Pancreas (tissue), 10 donors: ENCODE measurements at regions not wholly inside any gene's neighbourhood (a gene's known extent, or its start where the extent isn't known, plus 50 kb on each side); places are given as distances from the start of the nearest gene placed in this dataset.
A peak's percentile ranks its signal among the peaks of the same experiment; 100 is the strongest.

Source experiments
- ATAC-seq, 4 donors: fragments of 200-7000 bp; cut with Tn5 transposase; one replicate each; pipeline versions ENCODE4 v1.8.0 to v1.9.1; 2020; ENCODE audit warnings: mild to moderate bottlenecking in 4 of 4, moderate library complexity in 4 of 4
- DNase-seq, 6 donors: peaks; one replicate each; pipeline ENCODE4 v3.0.0-alpha.2; 2020
- FAIRE-seq: peaks from 2 replicates; lab custom pipeline; 2012; peaks lifted over from hg19 to GRCh38; lab: Jason Lieb, UNC
- H3K27ac ChIP-seq, 4 donors: fragments of 200-600 bp; sonication (generic); 1 replicate in 3 of 4; 2 replicates in 1 of 4; pipeline versions ENCODE4 v1.5.0 to v1.8.0; 2020
- H3K27me3 ChIP-seq, 4 donors: fragments of 200-600 bp; one replicate each; pipeline ENCODE4 v1.8.0; 2021
- H3K36me3 ChIP-seq, 3 donors: fragments of 200-600 bp; sonication (generic) in 1 of 3; one replicate each; pipeline versions ENCODE4 v1.5.0 to v1.8.0; 2020 to 2021
- H3K4me1 ChIP-seq, 3 donors: fragments of 200-600 bp; one replicate each; pipeline ENCODE4 v1.8.0; 2021
- H3K4me3 ChIP-seq, 4 donors: fragments of 200-600 bp; sonication (generic) in 2 of 4; one replicate each; pipeline versions ENCODE4 v1.5.0 to v1.8.0; 2020 to 2021
- H3K9me3 ChIP-seq, 4 donors: fragments of 200-600 bp; one replicate each; pipeline ENCODE4 v1.8.0; 2021
- CTCF ChIP-seq, 4 donors: fragments of 200-600 bp; sonication (generic) in 3 of 4; IDR thresholded peaks; one replicate each; pipeline versions ENCODE4 v1.5.0 to v1.8.0; 2021; ENCODE audit warnings: antibody characterized with exemption in 4 of 4
- WGBS, 2 donors: extraction: QIAGEN DNeasy Blood & Tissue Kit; methylation state at CpG; one replicate each; pipeline ENCODE4 v1.1.7; 2013; 5-methylcytosine and 5-hydroxymethylcytosine counted together
- intact Hi-C, 3 donors: fragments of 100-400 bp; cut with DNase I; formaldehyde crosslinking; loops; one replicate each; pipeline versions ENCODE4 v1.11.1 to v1.14.2; 2022
- donor health status: healthy with polysubstance abuse.
- donor health status: DM: no; HTN: no; CAD: no; lungs with moderate emphysema.
- donor health status: DM: no; HTN: no; CAD: no.
- donor health status: control.
- donor health status: control.
- donor health status: Bipolar disorder and iron deficiency.
- donor health status: DM: yes; HTN: yes; CAD: no.
- donor health status: DM: no; HTN: no; CAD: no.
- donor health status: DM: no; HTN: no; CAD: no.
- donor health status: DM: yes; HTN: yes; CAD: no.

GRCh38 chr7:1361016-1361755 is 98.1 kb downstream of the MICALL2 start:
- DNase-seq (peak in 2 of 6 donors; percentile 12 to 30), ATAC-seq (no peak), FAIRE-seq (no peak)
- intact Hi-C loops: no loop called here
- no peak for TF ChIP-seq CTCF (IDR thresholded peaks at IDR 0.05)
- Histone ChIP-seq H3K9me3 (no peaks in the 10 kb centered on the region), H3K4me1 (no peaks in the 10 kb centered on the region), H3K27me3 (no peaks in the 10 kb centered on the region), H3K36me3 (no peaks in the 10 kb centered on the region), H3K27ac (no peak overlapping the region), H3K4me3 (no peak overlapping the region)
- 75 to 78% methylated on average over 14 of the region's 14 CpGs for WGBS, 2 donors

GRCh38 chr7:1361756-1362125 is 97.5 kb downstream of the MICALL2 start:
- intact Hi-C loops: no loop called here
- no peak overlapping the region for H3K27ac ChIP-seq
- no peaks in the 10 kb centered on the region for H3K4me1 ChIP-seq
- peak in 2 of 6 donors; percentile 26 to 39 for DNase-seq
- ATAC-seq: no peak
- WGBS, 2 donors: 38 to 44% methylated on average over 13 of the region's 13 CpGs
- no peak for FAIRE-seq
- H3K4me3 ChIP-seq: no peak overlapping the region
- H3K9me3 ChIP-seq: no peaks in the 10 kb centered on the region
- no peaks in the 10 kb centered on the region for H3K27me3 ChIP-seq
- H3K36me3 ChIP-seq: no peaks in the 10 kb centered on the region
- TF ChIP-seq CTCF (IDR thresholded peaks at IDR 0.05): no peak

- FAIRE-seq (no peak), ATAC-seq (no peak), DNase-seq (peak in 2 of 6 donors; percentile 35 to 43)
- 60 to 61% methylated on average over 12 of the region's 12 CpGs for WGBS, 2 donors
- intact Hi-C loops: no loop called here
- no peak for TF ChIP-seq CTCF (IDR thresholded peaks at IDR 0.05)
- Histone ChIP-seq H3K4me1 (no peaks in the 10 kb centered on the region), H3K27ac (no peak overlapping the region), H3K36me3 (no peaks in the 10 kb centered on the region), H3K4me3 (no peak overlapping the region), H3K9me3 (no peaks in the 10 kb centered on the region), H3K27me3 (no peaks in the 10 kb centered on the region)
Observed at GRCh38 chr7:1362301-1362700, 97.0 kb downstream of the MICALL2 start.

- peaks cover 0 to 5% (median 2%) of the 10 kb centered on the region in 4 donors for H3K27me3 ChIP-seq
- ATAC-seq: no peak
Observed at GRCh38 chr7:1364068-1364905, 95.0 kb downstream of the MICALL2 start.

More at GRCh38 chr7:1364068-1364905, 95.0 kb downstream of the MICALL2 start:
- Histone ChIP-seq H3K4me3 (no peak overlapping the region), H3K36me3 (no peaks in the 10 kb centered on the region), H3K27ac (no peak overlapping the region), H3K4me1 (no peaks in the 10 kb centered on the region), H3K9me3 (no peaks in the 10 kb centered on the region)
- TF ChIP-seq CTCF (IDR thresholded peaks at IDR 0.05): no peak
- FAIRE-seq (no peak), DNase-seq (peak in 1 of 6 donors; percentile 54)
- intact Hi-C loops: no loop called here
- WGBS, 2 donors: 44 to 49% methylated on average over 36 of the region's 36 CpGs
